HG02642 (cell line): ENCODE measurements at regions not wholly inside any gene's neighbourhood (a gene's known extent, or its start where the extent isn't known, plus 50 kb on each side); places are given as distances from the start of the nearest gene placed in this dataset.
"Not testable (repeated sequence)": the region's sequence is repeated elsewhere in the genome, so short reads cannot be mapped to it uniquely, and the experiment has no call there.

Experiments used
- ATAC-seq: cut with Tn5 transposase; IDR thresholded peaks from one replicate; pipeline ENCODE4 v1.9.1; 2021; ENCODE audit warnings: mild to moderate bottlenecking; ENCODE audit not compliant: unreplicated experiment, poor library complexity

DNA sequence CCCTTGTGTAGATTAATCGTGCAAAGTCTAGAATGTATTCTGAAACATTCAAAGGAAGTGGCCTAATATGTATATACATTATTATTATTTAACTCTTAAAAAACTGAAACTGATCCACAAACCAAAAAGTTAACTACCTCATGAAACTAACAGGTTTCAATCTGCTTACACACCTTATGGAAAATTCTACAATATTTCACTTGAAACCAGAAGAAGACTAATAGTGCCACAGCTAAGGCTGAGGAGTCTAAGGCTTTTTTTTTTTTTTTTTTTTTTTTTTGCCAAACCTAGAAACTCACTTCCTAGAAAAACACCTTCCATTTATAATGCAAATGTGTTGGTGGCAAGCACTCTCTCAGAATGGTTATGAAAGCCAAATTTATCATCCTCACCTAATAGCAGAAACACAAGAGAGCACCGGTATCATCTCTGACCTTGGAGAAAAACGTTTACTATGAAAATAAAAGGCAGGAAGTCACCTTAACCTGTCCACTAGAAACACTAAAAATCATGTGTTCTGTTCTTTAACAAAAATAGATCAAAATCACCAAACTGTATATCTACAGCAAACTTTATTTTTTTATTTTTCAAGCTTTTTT, 586.1 kb downstream of the FRK start:
- no peak for ATAC-seq

DNA sequence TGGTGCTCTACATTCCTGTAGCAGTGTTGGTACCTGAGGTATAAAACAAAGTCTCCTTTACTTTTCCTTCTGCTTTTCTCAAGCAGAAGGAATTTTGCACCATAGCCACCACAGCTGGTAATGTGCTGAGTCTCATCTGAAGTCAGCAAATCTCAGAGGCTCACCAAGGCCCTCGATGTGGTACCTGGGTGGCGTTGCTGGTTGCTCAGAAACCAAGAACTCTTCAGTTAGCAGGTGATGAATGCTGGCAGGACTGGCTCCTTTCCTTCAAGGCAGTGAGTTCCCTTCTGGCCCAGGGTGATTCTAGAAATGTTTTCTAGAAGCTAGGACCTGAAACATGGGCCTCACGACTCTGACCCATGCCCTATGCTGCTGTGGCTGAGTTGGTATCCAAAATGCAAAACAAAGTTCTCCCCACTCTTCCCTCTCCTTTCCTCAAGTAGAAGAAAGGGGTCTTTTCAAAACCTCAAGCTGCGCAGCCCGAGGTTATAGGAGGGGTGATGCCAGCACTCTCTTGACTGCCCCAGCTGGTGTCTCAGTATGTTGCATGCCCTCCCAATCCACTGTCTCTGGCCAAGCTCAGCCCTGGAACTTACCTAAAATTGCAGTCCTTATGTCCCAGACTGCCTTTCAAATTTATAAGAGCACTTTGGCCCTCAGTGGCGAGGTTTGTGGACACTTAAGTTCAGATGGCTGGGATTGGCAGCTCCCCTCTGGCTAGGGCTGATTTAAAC, 592.3 kb downstream of the FRK start:
- no peak for ATAC-seq

DNA sequence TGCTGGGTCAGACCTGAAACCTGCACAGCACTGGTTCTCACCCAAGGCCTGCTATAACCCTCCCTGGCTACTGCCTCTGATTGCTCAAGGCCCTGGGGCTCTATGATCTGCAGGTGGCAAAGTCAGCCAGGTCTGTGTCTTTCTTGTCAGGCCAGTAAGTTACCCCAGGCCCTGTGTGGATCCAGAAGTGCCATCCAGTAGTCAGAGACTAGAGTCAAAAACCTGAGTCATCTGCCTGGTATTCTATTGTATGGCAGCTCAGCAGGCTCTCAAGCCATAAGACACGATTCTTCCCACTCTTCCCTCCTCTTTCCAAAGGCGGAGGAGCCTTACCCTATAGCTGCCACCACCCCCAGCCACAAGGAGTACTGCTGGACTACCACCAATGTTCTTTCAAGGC, 593.0 kb downstream of the FRK start:
- no peak for ATAC-seq

DNA sequence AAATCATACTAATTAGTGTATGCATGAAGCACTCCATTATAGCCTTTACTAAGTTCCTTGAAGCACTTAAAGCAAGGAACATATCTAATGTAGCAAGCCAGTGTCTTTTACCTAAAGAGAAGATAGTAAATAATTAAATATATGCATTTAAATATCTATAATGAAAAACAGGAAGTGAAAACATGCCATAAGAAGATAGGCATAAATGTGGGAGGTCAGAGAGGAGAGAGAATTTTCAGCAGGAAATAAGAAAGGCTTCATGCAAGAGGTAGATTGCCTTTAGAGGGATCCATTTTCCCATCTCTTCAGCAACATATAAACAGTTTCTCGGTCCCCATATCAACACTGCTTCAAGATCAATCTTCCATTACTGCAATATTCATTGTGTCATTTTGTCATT, 599.8 kb downstream of the FRK start:
- no peak for ATAC-seq

DNA sequence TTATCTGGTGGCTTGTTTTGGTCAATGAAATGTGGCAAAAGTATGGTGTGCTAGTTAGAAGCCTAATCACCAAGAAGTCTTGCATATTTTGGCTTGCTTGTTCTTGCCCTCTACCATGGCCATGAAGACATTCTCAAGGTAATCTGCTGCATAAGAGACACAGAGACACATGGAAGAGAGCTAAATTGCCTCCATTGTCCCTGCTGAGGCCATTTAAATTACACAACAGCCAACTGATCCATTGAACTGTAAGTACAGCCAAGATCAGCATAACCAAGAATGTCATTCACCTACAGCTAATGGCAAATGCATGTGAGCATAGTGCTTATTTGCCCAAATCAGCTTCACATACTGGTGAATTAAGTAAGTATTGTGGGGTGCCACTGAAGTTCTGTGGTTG, 603.8 kb downstream of the FRK start:
- ATAC-seq: no peak

DNA sequence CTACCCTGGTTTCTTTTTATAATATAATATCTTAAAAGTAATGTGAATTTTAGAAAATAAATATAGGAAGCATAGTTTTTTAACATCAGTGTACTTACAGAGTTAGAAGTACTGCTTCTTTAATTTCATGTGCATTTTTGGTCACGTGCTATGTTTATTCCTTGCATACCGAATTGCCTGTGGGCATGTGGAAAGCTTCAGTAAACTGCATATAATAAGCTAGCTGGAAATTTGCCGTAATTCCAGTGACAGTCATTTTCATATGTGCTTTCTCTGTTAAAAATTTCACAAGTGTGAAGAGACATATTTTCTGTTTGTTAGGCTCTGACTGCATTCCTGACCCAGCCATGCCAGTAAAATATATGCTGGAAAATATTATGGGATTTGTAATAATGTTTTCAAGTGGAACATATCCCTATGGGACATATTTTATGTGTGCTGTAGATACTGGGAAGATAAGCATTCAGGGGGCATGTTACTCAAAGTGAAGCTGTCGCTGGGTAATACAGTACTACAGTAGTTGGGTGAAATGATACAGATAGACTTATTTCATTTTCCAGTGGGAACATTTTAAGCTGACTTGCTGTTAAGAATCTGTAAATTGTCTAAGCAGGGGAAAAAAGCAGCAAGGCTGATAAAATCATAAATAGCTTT, 616.7 kb downstream of the FRK start:
- no peak for ATAC-seq

DNA sequence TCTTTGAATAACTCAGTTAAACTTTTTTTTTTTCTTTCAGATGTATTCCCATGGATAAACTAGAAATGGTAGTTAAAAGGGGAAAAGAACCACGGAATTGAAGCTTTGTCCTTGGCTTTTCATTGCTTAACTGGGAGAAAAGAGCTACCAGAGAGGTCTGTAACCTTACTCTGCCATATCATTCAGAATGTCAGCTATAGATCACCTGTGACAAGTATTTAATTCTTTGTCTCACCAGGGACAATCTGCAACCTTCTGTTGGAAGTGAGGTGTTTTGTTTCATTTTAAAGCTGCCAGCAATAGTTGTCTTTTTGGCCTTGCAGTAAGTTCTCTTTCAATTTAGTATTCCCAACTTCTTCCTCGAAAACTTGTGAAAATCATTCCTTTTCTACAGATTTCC, 618.4 kb downstream of the FRK start:
- ATAC-seq: no peak

DNA sequence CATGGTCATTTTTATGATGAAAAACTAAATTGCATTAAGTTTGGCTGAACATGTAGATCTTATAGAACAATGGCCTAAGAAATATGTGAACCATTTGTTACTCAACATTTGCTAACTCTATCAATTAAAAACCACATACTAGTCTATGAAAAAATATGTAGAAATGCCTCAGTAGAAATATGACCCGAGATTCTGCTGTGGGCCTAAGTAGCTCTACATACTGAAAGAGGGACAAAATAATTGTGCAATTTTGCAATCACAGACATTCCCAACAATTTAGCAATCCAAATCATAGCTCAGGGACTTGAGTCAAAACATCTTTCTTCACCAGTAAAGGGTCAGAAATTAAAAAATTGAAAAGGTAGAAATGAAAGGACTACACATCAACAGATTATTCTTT, 619.0 kb downstream of the FRK start:
- ATAC-seq: no peak

DNA sequence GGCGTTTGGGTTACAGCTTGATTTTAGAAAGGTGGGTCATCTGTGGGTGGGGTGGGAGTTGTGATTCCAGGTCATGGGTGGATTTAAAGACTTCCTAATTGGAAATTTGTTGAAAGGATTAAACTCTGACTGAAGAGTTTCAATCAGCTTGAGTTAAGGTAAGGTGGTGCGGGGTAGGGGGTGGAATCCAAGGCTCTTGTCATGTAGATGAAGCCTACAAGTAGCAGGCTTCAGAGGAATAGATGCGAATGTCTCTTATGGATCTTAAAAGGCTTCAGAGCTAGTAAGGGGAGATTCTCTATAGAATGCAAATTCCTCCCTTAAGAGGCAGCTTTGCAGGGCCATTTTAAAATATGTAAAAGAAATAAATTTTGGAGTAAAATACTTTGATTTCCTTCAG, 645.3 kb downstream of the FRK start:
- no peak for ATAC-seq

DNA sequence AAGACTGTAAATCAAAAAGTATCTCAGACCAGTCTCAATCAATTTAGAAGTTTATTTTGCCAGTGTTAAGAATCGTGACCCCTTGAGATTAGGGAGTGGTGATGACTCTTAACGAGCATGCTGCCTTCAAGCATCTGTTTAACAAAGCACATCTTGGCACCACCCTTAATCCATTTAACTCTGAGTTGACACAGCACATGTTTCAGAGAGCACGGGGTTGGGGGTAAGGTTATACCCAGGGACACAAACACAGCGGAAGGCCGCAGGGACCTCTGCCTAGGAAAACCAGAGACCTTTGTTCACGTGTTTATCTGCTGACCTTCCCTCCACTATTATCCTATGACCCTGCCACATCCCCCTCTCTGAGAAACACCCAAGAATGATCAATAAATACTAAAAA, 645.8 kb downstream of the FRK start:
- not testable (repeated sequence) for ATAC-seq

DNA sequence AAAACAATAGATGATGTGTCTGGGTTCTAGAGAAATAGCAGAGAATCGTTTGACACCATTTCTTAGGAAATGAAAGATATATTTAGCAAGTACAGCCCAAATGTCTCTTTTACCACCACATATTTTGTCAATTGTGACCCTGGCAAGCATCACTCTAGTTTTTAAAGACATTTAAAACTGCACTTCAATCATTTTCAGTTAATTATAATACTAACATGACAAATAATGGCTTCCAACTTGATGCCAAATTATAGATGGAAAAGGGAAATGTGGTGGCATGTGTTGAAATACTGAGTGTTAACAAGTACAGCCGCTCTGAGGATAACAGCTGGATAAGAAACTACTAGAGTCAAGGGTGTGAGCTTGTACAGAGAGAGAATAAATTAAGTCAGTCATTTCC, 648.9 kb downstream of the FRK start:
- no peak for ATAC-seq

DNA sequence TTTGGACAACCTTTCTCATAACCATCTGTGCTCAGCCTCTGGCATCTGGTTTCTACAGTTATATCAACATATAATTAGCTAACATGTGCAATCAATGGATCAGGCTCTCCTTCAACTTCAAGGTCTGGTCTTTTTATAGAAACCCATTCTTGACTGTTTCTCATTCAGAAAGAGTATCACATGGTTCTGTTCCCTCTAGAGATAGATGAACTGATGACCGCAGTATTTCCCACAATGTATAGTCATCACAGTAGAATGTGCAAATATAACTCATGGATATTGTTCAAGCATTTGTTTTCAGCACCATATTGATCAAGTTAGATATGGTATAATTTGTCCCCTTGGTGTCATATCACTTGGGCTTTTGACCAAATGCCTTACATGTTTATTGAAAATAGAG, 656.2 kb downstream of the FRK start:
- no peak for ATAC-seq

DNA sequence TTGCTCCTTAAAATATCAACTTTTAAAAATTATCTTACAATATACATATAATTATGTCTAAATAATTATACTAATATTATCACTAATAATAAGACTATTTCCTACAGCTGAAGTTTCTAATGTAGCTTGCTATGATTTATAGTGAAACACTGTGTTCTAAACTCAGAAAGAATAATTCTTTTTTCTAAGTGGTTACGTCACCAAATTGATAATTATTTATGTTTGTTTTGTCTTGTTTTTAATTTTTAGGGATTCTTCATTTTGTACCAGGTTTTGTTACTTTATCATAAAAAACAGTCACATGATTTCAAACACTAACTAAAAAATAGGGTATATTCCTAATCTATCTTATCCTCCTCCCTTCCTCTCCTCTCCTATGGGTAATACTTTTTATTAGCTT, 662.1 kb downstream of the FRK start:
- ATAC-seq: no peak

DNA sequence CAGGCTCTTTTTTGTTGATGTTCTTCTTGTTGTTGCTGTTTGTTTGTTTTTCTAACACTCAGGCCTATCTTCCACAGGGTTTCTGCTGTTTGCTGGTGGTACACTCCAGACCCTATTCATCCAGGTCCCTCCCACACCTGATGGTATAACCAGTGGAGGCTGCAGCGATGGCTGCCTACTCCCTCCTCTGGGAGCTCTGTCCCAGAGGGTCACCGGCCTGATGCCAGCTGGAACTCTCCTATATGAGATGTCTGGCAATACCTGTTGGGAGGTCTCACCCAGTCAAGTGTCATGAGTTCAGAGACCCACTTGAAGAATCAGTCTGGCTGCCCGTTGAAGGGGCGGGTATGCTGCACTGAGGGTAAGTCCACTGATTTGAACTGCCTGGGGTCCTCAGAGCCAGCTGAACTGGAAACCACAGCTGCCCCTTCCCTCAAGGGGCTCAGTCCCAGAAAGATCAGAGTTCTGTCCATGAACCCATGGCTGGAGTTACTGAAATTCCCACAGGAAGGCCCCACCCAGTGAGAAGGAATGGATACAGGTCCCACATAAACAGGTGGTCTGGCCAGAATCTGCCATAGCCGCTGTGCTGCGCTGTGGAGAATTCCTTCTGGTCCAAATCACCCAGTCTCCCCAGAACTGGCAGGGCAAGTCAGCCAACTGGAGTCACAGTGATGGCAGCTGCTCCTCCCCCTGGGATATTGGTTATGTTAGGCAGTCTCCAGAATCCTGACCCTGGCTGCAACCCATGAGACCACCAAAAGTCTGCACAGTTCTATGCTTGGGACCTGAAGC, 664.4 kb downstream of the FRK start:
- no peak for ATAC-seq

DNA sequence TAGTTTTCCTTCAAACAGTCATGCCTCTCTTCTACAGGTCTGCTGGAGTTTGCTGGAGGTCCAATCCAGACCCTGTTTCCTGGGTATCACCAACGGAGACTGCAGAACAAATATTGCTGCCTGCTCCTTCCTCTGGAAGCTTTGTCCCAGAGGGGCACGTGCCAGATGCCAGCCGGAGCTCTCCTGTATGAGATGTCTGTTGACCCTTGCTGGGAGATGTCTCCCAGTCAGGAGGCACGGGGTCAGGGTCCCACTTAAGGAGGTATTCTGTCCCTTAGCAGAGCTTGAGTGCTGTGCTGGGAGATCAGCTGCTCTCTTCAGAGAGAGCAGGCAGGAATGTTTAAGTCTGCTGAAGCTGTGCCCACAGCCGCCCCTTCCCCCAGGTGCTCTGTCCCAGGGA, 666.9 kb downstream of the FRK start:
- ATAC-seq: no peak

DNA sequence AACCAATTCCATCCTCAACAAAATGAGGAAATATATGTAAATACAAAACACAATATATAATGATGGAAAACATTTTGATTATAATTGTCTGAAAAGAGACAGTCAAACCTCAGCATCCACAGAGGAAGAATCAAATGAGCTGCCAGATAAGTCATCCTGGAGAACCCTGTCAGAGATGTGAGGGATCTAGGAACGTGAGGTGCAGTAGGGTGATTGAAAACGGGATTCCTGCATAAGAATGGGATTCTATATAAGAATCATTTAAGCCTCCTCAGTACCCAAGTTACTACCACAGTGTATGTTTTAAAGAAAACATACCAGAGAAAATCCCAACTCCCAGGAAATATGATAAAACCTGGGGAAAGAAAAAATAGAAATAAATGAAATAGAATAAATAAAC, 690.5 kb downstream of the FRK start:
- no peak for ATAC-seq

DNA sequence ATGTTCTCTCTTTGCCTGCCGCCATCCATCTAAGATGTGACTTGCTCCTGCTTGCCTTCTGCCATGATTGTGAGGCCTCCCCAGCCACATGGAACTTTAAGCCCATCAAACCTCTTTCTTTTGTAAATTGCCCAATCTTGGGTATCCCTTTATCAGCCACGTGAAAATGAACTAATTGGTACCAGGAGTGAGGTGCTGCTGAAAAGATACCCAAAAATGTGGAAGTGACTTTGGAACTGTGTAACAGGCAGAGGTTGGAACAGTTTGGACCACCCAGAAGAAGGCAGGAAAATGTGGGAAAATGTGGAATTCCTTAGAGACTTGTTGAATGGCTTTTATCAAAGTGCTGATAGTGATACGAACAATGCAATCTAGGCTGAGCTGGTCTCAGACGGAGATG, 694.9 kb downstream of the FRK start:
- no peak for ATAC-seq

DNA sequence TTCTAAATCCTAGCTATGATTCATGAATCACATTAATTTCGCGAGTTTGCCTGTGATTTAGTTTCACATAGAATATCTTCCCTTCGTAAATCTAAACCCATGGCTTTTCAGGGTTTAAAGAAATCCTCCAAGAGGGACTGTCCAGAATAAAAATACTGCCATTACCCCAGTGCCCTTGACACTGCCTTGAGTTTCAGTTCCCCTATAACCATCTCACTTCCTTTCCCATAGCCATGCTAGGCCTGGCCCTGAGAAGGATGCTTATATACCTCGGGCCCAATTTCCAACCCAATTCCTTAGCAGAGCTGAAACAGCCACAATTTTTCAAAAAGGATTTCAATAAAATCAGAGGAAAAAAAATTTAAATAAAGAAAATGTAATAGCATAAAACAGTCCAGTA, 697.3 kb downstream of the FRK start:
- peak; percentile 87 for ATAC-seq

DNA sequence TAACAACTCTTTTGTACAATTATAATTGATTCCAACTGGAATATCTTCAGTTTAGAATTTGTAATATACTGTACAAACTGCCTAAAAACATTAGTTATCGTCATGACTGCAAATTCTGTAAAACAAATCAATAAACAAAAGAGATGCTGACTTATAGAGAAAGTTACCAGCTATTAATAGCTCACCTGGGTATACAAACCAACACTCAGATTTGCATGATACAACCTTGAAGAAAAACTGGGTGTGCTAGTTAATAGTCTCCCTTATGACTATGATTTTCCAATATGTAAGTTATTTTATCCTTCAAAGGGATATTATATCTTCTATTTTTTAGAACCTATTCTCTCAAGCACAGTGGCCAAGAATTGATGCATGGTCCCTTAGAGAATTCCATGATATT, 698.5 kb downstream of the FRK start:
- ATAC-seq: no peak

DNA sequence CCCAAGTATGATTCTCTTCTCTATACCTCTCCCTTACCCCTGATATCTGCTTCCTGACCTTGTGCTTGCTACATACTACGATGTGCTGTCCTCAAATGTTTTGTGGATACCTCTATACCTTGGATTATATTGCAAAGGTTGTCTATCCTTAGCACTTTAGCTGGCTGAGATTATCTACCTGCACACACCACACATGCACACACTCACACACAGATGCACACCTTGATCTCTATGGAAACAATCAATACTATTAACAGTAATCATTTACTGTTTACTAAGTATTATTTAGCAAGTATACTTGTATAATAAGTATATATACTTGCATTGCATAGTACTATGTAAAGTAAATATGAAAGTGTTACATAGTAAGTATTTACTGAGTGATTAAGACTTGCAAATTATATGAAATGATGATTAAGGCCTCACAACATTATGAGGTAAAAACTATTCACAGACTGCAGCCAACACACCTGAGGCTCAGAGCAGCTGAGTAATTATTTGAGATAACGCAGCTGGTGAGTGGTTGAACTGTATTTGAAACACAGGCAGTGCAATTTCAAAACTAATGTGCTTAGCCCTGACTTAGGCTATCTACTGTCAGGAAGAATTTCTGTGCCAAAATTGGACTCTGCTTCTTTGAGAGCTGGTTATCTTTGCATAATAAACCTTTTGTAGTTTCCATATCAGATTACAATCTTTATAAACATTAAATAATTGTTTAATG, 699.9 kb downstream of the FRK start:
- ATAC-seq: no peak

DNA sequence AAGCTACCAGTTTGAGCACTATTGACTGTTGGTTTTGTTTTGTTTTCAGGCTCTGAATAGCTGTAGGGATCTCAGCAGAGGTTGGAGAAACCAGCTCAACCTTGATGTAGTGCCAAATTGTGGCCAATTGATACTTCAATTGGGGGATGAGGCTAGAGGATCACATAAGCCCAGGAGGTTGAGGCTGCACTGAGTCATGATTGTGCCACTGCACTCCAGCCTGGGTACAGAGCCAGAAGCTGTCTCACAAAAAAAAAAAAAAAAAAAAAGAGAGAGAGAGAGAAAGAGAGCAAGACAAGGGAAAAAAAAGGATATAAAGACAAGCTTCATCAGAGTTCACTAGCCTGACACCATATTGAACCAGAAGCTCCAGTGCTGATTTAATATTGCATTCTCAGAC, 702.1 kb downstream of the FRK start:
- no peak for ATAC-seq
